Superior temporal gyrus (tissue), 1 donor: ENCODE measurements at regions not wholly inside any gene's neighbourhood (a gene's known extent, or its start where the extent isn't known, plus 50 kb on each side); places are given as distances from the start of the nearest gene placed in this dataset.

Source experiments
- DNase-seq: peaks from one replicate; pipeline ENCODE4 v3.0.0-alpha.2; 2016; ENCODE audit errors: extremely low spot score

DNA sequence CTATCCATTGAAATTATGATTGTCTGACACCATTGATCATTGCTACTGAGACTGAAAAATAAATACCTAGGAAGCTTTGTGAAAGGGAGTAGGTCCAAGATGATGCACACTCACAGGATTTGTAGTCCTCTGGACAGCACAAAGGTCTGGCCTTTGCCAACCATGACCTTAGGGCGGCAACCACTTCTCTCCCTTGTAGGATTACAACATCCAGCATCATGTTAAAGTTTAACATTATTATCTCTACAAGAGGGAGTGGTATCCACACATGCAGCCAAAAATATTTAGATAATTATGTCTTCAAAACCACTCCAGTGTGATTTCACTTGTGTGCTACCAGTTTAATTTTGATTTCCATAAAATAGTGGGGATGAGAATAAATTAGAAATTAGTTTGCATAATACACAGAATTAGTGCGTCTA is 51.1 kb upstream of the NHSL1 start:
- no peak for DNase-seq

- no peak for DNase-seq
Observed at GRCh38 chr6:138554146-138554545, 54.9 kb upstream of the NHSL1 start.

GRCh38 chr6:138555421-138555988 is 56.2 kb upstream of the NHSL1 start:
- no peak for DNase-seq

DNA sequence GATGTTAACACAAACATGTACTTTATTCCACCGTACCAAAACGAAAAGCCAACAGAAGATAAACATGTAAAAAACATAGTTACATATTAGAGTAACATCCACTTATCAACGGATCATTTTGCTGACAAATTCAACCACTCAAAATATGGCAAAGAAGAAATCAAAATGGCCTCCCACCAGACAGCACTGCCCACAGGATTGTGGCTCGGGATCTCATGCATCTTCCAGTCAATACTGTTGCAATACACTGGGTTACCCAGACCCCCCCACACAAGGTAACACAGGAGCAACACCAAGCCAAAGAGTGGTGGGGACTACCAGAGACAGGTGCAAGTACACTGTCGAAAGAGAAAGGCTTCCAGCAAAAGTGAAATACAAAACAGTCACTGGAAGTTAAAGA is 57.9 kb upstream of the NHSL1 start:
- no peak for DNase-seq

DNA sequence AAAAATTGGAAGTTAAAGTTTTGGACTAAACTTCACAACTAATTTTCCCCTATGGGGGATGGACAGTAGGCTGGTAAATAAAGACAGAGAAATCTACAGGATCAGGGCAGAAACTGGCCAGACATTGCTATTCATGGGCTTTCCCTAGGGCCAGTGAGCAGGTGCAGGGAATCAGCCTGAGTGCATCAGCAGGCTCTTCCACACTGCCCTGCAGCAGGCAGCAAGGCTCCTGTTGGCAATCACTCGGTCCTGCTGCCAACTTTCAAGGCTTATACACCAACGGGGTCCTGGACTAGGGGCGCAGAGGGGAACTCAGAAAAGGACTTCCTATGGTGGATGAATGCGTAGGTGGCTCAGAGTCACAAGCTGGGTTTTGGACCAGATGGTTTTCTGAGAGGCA is 59.8 kb upstream of the NHSL1 start:
- DNase-seq = no peak

DNA sequence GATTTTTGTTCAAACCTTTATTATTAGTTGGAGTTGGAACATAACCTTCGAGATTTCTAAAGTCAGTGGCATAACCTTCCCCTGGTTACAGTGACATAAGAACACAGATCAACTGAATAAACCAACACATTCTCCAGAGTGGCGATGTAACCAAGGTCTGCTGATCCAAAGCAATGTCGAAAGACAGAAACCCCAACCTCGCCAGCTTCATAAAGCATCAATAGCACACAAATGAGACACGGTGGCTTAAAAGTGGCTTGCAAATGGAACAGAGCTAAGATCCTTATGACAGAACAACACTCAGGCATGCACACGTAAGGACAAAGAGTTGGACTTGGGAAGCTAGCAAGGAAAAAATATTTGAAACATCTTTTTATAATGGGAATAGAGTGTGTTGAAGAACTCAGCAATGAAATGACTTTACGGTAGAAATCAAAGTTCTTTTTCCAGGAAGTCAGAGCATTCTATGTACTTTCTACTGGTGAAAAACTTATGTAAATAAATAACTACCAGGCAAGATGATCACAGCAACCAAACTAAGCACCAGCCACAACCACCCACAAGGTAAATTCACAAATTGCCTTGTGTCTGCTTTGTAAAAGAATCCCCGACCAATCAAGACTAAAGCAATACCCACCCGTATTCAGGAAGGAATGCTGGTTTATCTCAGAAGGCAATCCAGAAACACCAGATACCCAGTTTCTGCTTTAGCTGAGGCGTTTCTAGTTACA is 61.0 kb upstream of the NHSL1 start:
- no peak for DNase-seq

GRCh38 chr6:138562691-138563090 is 63.4 kb upstream of the NHSL1 start:
- DNase-seq = no peak

GRCh38 chr6:138563231-138563630 is 63.9 kb upstream of the NHSL1 start:
- no peak for DNase-seq

DNA sequence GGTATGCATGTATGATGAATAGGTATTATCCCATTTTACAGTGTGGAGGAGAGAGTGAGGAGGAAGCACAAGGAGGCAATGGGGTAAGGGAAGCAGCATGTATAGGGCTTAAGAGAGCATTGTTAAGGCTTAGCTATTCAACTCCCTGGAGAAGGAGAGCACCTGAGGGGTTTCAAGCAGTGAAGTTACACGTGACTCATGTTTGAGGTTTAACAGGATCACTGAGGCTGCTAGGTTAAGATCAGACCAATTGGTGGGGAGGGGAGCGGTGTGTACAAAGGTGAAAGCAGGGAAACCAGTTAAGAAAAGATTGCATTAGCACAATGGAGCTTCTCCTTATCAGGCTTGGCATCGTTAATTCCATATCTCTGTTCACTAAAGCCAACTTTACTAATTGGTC is 64.4 kb upstream of the NHSL1 start:
- DNase-seq = no peak

- no peak for DNase-seq
Observed at GRCh38 chr6:138564170-138564721, 65.0 kb upstream of the NHSL1 start.

DNA sequence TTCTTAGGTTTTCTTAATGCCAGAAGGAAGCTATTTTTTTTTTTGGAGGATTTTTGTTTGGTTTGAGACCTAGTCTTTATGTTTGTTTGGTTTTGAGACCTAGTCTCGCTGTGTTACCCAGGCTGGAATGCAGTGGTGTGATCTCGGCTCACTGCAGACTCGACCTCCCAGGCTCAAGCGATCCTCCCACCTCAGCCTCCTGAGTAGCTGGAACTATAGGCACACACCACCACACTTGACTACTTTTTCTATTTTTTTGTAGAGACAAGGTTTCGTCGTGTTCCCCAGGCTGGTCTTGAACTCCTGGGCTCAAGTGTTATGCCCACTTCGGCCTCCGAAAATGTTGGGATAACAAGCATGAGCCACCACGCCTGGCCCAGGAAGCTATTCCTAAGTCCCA is 67.8 kb upstream of the NHSL1 start:
- DNase-seq = no peak

- no peak for DNase-seq
Observed at GRCh38 chr6:138568997-138569396, 69.7 kb upstream of the NHSL1 start.

- DNase-seq = no peak
Observed at GRCh38 chr6:138569554-138569953, 70.3 kb upstream of the NHSL1 start.

DNA sequence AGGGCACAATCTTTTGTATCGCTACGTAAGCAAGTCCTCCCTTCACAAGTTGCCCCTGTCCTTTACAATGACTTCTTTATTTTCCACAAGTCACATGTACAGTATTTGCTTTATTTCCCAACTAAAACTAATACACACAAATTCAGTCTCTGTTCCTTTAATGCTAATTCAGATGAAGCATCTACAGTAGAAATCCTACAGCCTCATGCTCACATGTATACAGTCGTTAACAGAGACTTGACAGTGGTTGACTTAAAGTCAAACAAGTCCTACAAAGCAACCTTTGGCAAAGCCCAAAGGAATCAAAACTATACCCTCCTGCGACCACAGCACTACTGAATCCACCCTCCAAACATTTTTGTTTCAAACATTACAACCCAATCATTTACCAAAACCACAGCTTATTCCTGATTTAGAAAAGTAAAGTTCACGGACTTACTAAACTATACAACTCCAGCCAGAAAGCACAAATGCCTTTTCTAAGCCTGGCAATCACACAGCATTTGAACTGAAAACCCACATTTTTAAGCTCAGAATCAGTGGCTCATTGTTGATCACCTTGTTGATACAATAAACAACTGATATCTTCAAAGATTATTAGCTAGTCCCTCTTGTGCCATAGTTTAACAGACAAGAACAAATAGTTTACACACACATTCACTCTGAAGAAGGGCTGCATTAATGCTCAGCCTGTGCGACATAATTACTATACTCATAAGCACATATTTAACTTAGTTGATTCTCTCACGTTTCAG is 70.9 kb upstream of the NHSL1 start:
- no peak for DNase-seq

DNA sequence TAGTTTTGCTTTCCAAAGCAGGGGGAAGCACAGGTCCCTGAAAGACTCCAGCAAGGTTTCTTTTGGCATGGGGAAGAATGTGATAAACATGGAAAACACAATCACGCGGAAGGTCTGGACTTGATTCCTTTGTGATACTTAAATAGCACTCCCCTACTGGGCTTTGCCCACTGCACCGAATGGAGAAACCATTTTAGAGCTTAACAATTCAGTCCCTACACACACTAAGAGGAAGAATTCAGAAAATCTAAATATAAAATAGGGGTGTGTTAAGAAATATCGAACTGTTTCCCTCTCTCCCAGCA is 71.4 kb upstream of the NHSL1 start:
- no peak for DNase-seq

GRCh38 chr6:138571181-138571580 is 71.9 kb upstream of the NHSL1 start:
- DNase-seq = no peak

DNA sequence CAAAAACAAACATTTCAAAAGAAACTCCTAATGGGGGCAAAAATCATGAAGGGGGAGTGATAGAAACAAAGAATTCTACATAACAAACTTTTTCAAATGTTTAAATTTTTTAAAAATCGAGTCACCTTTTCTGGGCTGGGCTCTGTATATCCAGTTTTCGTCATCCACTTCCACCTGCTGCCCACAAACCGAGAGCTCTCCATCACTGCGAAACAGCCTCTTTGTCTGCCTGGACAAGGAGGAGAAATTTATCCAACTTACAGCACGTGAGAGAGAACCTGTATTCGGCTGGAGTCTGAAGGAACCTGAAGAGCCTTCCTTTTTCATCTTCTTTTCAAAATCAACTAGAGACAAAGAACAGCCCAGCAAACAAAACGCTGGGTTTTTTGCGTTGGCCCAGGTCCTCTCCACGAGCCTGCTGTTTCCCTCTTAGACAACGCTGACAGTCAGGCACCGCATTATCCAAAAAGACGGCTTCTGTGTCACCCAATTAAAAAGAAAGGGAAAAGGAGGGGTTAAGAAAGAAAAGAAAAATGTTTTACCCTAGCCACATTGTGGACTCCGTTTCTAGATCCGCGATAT is 72.4 kb upstream of the NHSL1 start:
- DNase-seq = no peak

DNA sequence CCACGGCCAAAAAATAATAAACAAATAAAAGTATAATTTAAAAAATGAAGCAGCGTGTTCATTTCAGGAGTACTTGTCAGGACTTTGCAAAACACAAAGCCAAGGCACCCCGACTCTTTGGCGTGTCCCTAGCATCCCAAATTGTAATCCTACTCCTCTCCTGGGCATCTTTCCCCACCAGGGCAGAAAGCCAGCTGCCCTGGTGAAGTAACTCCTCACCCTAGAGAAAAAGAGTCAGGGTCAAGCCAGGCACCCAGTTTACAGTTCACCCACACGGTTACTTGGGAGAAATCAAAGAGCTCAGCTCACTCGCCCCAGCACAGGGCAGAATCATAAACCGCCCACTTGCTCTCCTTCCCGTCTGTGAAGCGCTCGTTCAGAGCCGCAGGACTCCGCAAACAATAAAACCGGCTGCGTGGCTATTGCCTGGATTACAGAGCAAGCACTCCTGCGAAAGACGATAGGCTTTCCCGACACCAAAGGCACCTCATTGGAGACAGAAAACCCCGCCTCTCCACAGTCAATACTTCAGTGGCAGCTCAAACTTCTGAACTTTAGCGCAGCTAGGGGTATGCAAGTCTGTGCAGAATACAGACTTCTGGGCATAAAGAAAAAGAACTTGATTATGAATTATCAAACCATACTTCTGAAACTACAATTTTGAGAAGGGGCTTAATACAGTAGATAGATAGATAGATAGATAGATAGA is 73.0 kb upstream of the NHSL1 start:
- no peak for DNase-seq

DNA sequence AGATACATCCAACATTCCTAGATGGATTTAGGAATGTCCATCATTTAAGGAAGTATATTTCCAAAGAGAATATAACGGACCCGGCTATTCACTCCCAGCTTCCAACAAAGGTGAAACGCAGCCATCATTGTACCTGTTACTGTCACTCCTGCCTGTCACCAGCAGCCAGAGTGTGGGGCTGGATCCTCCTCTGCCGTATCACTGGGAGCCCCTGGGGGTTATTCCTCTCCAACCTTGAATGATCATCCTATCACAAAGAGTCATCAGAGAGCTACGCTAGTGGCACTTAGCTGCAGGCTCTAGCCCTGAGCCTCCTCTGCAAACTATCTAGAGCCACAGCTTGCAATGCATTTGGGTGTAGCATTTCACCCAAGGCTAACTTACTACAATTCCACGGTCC is 73.6 kb upstream of the NHSL1 start:
- DNase-seq = no peak

DNA sequence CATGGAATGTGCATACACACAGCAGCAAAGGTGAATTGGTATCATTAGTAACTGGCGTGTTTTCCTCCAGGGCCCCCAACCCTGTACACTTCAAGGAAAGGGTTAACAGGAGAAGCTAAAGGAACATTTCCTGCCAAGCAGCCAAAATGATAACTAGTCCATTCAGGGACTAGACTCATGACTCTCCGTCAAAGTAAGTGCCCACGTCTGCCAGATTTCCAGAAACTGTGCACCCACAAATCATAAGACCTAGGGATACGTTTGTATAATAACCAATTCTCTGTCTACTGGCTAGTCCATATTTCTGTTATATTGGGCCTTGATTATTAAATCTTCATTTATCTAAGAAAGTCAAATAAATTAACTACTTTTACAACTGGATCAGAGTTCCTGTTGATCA is 76.0 kb upstream of the NHSL1 start:
- no peak for DNase-seq

- no peak for DNase-seq
Observed at GRCh38 chr6:138576313-138576712, 77.0 kb upstream of the NHSL1 start.
